WTC11 (cell line): ENCODE measurements at regions not wholly inside any gene's neighbourhood (a gene's known extent, or its start where the extent isn't known, plus 50 kb on each side); places are given as distances from the start of the nearest gene placed in this dataset.
"Not testable (repeated sequence)": the region's sequence is repeated elsewhere in the genome, so short reads cannot be mapped to it uniquely, and the experiment has no call there.

Experiments
- ATAC-seq: fragments of 200-7000 bp; cut with Tn5 transposase; 2 replicates; pipeline ENCODE4 v1.10.0; 2021; ENCODE audit warnings: mild to moderate bottlenecking, moderate library complexity
- CTCF ChIA-PET: fragments of 300-600 bp; sonication (Branson Sonifier 250); formaldehyde crosslinking; loops from one replicate; lab custom pipeline; 2021; ENCODE audit warnings: antibody characterized with exemption; lab: Charles Lee
- POLR2A ChIA-PET: fragments of 350-600 bp; sonication (Branson Sonifier 250); formaldehyde crosslinking; loops from one replicate; lab custom pipeline; 2021; ENCODE audit warnings: antibody characterized with exemption; lab: Charles Lee
- DNase-seq: peaks from one replicate; pipeline ENCODE4 v3.0.0; 2021; ENCODE audit warnings: low spot score
- H3K27ac Mint-ChIP-seq: 2 replicates; pipeline ENCODE4 v1.8.0; 2021; ENCODE audit warnings: mixed read lengths
- H3K27me3 Mint-ChIP-seq: 2 replicates; pipeline ENCODE4 v1.8.0; 2021; ENCODE audit warnings: low read depth, mild to moderate bottlenecking, moderate library complexity, mixed read lengths
- H3K36me3 Mint-ChIP-seq: 2 replicates; pipeline ENCODE4 v1.8.0; 2021; ENCODE audit warnings: mixed read lengths
- H3K4me1 Mint-ChIP-seq: 2 replicates; pipeline ENCODE4 v1.8.0; 2022; ENCODE audit warnings: mixed read lengths
- H3K4me3 Mint-ChIP-seq: 2 replicates; pipeline ENCODE4 v1.8.0; 2021; ENCODE audit warnings: mild to moderate bottlenecking, moderate library complexity, mixed read lengths
- H3K9me3 Mint-ChIP-seq: 2 replicates; pipeline ENCODE4 v1.8.0; 2021; ENCODE audit warnings: mixed read lengths
- CREM ChIP-seq: sonication (generic); formaldehyde crosslinking; IDR thresholded peaks from 2 replicates; pipeline ENCODE4 v1.8.1; 2022; ENCODE audit warnings: mild to moderate bottlenecking, missing genetic modification reagents, moderate library complexity
- EMX1 ChIP-seq: fragments of 250-450 bp; sonication (Bioruptor Pico); IDR thresholded peaks from 2 replicates; pipeline ENCODE4 v1.8.0; 2021; ENCODE audit warnings: mild to moderate bottlenecking
- ERG ChIP-seq: fragments of 250-450 bp; sonication (Bioruptor Pico); IDR thresholded peaks from 2 replicates; pipeline ENCODE4 v1.8.0; 2021; ENCODE audit warnings: mild to moderate bottlenecking
- ESRRA ChIP-seq: sonication (generic); formaldehyde crosslinking; IDR thresholded peaks from 2 replicates; pipeline ENCODE4 v1.8.1; 2022; ENCODE audit warnings: mild to moderate bottlenecking, missing genetic modification reagents, borderline replicate concordance
- FOXK1 ChIP-seq: sonication (generic); formaldehyde crosslinking; IDR thresholded peaks from 2 replicates; pipeline ENCODE4 v1.8.0; 2022; ENCODE audit warnings: mild to moderate bottlenecking, moderate library complexity, missing genetic modification reagents
- FOXP1 ChIP-seq: sonication (generic); formaldehyde crosslinking; IDR thresholded peaks from 2 replicates; pipeline ENCODE4 v1.8.0; 2022; ENCODE audit warnings: missing genetic modification reagents, mild to moderate bottlenecking, moderate library complexity, borderline replicate concordance
- FOXP4 ChIP-seq: sonication (generic); formaldehyde crosslinking; IDR thresholded peaks from 2 replicates; pipeline ENCODE4 v1.8.0; 2022; ENCODE audit warnings: mild to moderate bottlenecking, missing genetic modification reagents
- GTF2I ChIP-seq: fragments of 250-450 bp; sonication (Bioruptor Pico); conservative IDR thresholded peaks from 2 replicates; pipeline ENCODE4 v1.4.0; 2021; ENCODE audit warnings: mild to moderate bottlenecking
- KAT7 ChIP-seq: sonication (generic); formaldehyde crosslinking; IDR thresholded peaks from 2 replicates; pipeline ENCODE4 v1.8.1; 2023; ENCODE audit warnings: missing genetic modification reagents, mild to moderate bottlenecking, borderline replicate concordance
- MYBL2 ChIP-seq: sonication (generic); formaldehyde crosslinking; IDR thresholded peaks from 2 replicates; pipeline ENCODE4 v1.8.1; 2023; ENCODE audit warnings: mild to moderate bottlenecking, moderate library complexity, missing genetic modification reagents
- NFATC4 ChIP-seq: fragments of 250-450 bp; sonication (Bioruptor Pico); IDR thresholded peaks from 2 replicates; pipeline ENCODE4 v1.9.0; 2021; ENCODE audit warnings: mild to moderate bottlenecking
- SMAD4 ChIP-seq: sonication (generic); formaldehyde crosslinking; IDR thresholded peaks from 2 replicates; pipeline ENCODE4 v1.8.0; 2022; ENCODE audit warnings: mild to moderate bottlenecking, missing genetic modification reagents
- SOX15 ChIP-seq: fragments of 250-450 bp; sonication (Bioruptor Pico); IDR thresholded peaks from 2 replicates; pipeline ENCODE4 v1.9.0; 2021; ENCODE audit warnings: mild to moderate bottlenecking
- TEAD1 ChIP-seq: sonication (generic); formaldehyde crosslinking; IDR thresholded peaks from 2 replicates; pipeline ENCODE4 v1.8.0; 2022; ENCODE audit warnings: mild to moderate bottlenecking, missing genetic modification reagents
- TEAD4 ChIP-seq: sonication (generic); formaldehyde crosslinking; IDR thresholded peaks from 2 replicates; pipeline ENCODE4 v1.8.0; 2022; ENCODE audit warnings: mild to moderate bottlenecking, missing genetic modification reagents
- ZNF512 ChIP-seq: sonication (generic); formaldehyde crosslinking; IDR thresholded peaks from 2 replicates; pipeline ENCODE4 v1.8.1; 2022; ENCODE audit warnings: missing genetic modification reagents, borderline replicate concordance
- TF ChIP-seq, protein P1 (sequence below): fragments of 250-450 bp; sonication (Bioruptor Pico); IDR thresholded peaks from 2 replicates; pipeline ENCODE4 v2.1.2; 2022; ENCODE audit warnings: mild to moderate bottlenecking, moderate library complexity
- TF ChIP-seq, protein P2 (sequence below): sonication (generic); formaldehyde crosslinking; IDR thresholded peaks from 2 replicates; pipeline ENCODE4 v1.8.0; 2023; ENCODE audit warnings: missing genetic modification reagents, mild to moderate bottlenecking, borderline replicate concordance

GRCh38 chr3:182027366-182027765, 315.6 kb downstream of the SOX2 start (continued):
- TF ChIP-seq KAT7 (CRISPR knock-in tag), result no peak
- TF ChIP-seq FOXK1 (CRISPR knock-in tag), result no peak

DNA sequence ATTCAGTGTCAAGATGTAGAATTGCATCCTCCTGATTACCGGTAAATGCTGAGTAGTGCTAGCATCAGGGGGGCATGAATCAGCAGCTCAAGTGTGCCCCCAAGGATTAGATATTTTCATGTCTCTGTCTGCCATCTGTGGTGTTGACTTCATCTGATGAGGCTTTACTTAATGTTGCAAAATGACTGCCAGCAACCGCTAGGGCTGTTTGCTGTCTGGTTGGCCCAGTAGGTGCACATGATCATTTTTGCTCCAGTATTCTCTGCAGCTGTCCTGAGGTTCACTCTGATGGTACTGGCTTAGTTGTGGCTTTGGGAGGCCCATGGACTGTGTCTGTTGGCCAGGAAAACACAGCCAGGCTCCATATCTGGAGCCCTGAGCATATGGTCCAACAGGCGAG, 316.4 kb downstream of the SOX2 start:
- ATAC-seq, result no peak

DNA sequence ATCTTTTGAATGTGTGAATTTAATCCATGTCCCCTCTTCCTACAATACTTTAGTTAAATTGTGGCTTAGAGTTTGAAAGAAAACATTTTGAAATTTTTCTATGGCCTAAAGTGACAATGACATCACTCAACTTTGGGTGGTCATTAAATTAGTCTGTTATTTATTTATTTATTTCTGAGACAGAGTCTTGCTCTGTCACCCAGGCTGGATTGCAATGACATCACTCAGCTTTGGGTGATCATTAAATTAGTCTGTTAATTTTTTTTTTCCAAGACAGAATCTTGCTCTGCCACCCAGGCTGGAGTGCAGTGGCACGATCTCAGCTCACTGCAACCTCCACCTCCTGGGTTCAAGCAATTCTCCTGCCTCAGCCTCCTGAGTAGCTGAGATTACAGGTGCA, 322.5 kb downstream of the SOX2 start:
- H3K9me3 Mint-ChIP-seq, H3K27me3 Mint-ChIP-seq, H3K27ac Mint-ChIP-seq, H3K36me3 Mint-ChIP-seq, H3K4me3 Mint-ChIP-seq, ATAC-seq, CTCF ChIA-PET, H3K4me1 Mint-ChIP-seq, DNase-seq: not testable (repeated sequence)
- POLR2A ChIA-PET, result interaction anchor here (0.6 kb wide), 1 partner anchor 649 kb away, joined by 3 read pairs; no protein-coding TSS in a partner anchor

More for the DNA sequence above, 316.4 kb downstream of the SOX2 start:
- H3K9me3 Mint-ChIP-seq, result no peaks in the 10 kb centered on the region
- H3K36me3 Mint-ChIP-seq, result no peaks in the 10 kb centered on the region
- peaks cover 7% of the 10 kb centered on the region for H3K4me1 Mint-ChIP-seq
- no peak for DNase-seq
- H3K27ac Mint-ChIP-seq, result no peak overlapping the region
- H3K27me3 Mint-ChIP-seq, result no peaks in the 10 kb centered on the region
- H3K4me3 Mint-ChIP-seq, result no peak overlapping the region
- CTCF ChIA-PET, result no interaction called here
- TF ChIP-seq ESRRA (CRISPR knock-in tag), result no peak
- no peak for TF ChIP-seq SMAD4 (CRISPR knock-in tag)
- TF ChIP-seq TEAD4 (CRISPR knock-in tag), result no peak
- TF ChIP-seq EMX1 (CRISPR knock-in tag), result no peak
- TF ChIP-seq, protein P1, sequence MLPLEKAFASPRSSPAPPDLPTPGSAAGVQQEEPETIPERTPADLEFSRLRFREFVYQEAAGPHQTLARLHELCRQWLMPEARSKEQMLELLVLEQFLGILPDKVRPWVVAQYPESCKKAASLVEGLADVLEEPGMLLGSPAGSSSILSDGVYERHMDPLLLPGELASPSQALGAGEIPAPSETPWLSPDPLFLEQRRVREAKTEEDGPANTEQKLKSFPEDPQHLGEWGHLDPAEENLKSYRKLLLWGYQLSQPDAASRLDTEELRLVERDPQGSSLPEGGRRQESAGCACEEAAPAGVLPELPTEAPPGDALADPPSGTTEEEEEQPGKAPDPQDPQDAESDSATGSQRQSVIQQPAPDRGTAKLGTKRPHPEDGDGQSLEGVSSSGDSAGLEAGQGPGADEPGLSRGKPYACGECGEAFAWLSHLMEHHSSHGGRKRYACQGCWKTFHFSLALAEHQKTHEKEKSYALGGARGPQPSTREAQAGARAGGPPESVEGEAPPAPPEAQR, result no peak
- TF ChIP-seq FOXP1 (CRISPR knock-in tag), result no peak
- no peak for TF ChIP-seq MYBL2 (CRISPR knock-in tag)
- no peak for TF ChIP-seq GTF2I (CRISPR knock-in tag)
- TF ChIP-seq, all 79 proteins: peak for 0
- POLR2A ChIA-PET, result no interaction called here

DNA sequence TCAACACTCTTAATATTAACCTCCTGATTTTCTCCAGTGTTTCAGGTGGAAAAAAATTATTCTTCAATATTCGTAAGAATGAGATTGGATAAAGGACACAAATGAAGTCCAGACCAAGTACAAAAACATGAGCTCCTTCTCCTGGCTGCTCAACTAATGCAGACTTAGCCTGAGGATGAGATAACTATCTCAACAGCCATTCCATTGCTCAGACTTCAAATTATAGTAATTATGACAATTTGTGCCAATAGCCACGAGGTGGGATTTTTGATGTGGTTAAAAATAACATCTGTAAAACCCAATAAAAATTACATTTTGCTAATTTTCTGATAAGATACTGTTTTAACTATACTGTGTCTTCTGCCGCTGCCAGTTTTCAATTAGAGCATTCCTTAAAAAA, 323.6 kb downstream of the SOX2 start:
- CTCF ChIA-PET, result no interaction called here
- Mint-ChIP-seq H3K36me3 (no peaks in the 10 kb centered on the region), H3K4me3 (no peak overlapping the region), H3K9me3 (peaks cover 8% of the 10 kb centered on the region), H3K27ac (no peak overlapping the region), H3K27me3 (no peaks in the 10 kb centered on the region), H3K4me1 (no peaks in the 10 kb centered on the region)
- DNase-seq, result no peak
- ATAC-seq, result no peak
- no peak for TF ChIP-seq ZNF512
- no peak for TF ChIP-seq SOX15 (CRISPR knock-in tag)
- POLR2A ChIA-PET, result no interaction called here

DNA sequence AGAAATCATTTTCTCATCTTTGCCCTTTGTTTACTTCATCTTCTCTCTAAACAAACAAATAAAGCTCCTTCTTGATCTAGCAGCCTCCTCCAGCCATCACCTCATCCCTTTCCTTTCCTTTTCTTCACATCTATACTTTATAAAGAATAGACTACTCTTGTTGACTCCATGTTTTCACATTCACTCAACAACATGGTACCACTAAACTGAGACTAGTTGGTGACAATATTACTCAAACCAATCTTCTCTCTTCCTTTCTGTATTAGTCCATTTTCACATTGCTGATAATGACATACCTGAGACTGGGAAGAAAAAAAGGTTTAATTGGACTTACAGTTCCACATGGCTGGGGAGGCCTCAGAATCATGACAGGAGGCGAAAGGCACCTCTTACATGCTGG, 324.7 kb downstream of the SOX2 start:
- CTCF ChIA-PET, result no interaction called here
- no peak for TF ChIP-seq ERG (CRISPR knock-in tag)
- TF ChIP-seq NFATC4 (CRISPR knock-in tag), result no peak
- TF ChIP-seq CREM (CRISPR knock-in tag), result no peak
- TF ChIP-seq FOXP4 (CRISPR knock-in tag), result no peak
- TF ChIP-seq, protein P2, sequence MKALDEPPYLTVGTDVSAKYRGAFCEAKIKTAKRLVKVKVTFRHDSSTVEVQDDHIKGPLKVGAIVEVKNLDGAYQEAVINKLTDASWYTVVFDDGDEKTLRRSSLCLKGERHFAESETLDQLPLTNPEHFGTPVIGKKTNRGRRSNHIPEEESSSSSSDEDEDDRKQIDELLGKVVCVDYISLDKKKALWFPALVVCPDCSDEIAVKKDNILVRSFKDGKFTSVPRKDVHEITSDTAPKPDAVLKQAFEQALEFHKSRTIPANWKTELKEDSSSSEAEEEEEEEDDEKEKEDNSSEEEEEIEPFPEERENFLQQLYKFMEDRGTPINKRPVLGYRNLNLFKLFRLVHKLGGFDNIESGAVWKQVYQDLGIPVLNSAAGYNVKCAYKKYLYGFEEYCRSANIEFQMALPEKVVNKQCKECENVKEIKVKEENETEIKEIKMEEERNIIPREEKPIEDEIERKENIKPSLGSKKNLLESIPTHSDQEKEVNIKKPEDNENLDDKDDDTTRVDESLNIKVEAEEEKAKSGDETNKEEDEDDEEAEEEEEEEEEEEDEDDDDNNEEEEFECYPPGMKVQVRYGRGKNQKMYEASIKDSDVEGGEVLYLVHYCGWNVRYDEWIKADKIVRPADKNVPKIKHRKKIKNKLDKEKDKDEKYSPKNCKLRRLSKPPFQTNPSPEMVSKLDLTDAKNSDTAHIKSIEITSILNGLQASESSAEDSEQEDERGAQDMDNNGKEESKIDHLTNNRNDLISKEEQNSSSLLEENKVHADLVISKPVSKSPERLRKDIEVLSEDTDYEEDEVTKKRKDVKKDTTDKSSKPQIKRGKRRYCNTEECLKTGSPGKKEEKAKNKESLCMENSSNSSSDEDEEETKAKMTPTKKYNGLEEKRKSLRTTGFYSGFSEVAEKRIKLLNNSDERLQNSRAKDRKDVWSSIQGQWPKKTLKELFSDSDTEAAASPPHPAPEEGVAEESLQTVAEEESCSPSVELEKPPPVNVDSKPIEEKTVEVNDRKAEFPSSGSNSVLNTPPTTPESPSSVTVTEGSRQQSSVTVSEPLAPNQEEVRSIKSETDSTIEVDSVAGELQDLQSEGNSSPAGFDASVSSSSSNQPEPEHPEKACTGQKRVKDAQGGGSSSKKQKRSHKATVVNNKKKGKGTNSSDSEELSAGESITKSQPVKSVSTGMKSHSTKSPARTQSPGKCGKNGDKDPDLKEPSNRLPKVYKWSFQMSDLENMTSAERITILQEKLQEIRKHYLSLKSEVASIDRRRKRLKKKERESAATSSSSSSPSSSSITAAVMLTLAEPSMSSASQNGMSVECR (CRISPR knock-in tag), result no peak
- TF ChIP-seq TEAD1 (CRISPR knock-in tag), result no peak

More for the DNA sequence above, 324.7 kb downstream of the SOX2 start:
- Mint-ChIP-seq H3K27me3 (no peaks in the 10 kb centered on the region), H3K9me3 (peaks cover 8% of the 10 kb centered on the region), H3K4me1 (no peaks in the 10 kb centered on the region), H3K27ac (no peak overlapping the region), H3K4me3 (no peak overlapping the region), H3K36me3 (no peaks in the 10 kb centered on the region)
- DNase-seq, result no peak
- ATAC-seq, result no peak
- POLR2A ChIA-PET, result no interaction called here
